Neural cell (in vitro differentiated cells): ENCODE measurements at regions not wholly inside any gene's neighbourhood (a gene's known extent, or its start where the extent isn't known, plus 50 kb on each side); places are given as distances from the start of the nearest gene placed in this dataset.

Experiments
- H2AFZ ChIP-seq: fragments of 200-600, 300-800 bp; sonication (generic), shearing (Covaris generic); 2 replicates; pipeline ENCODE4 v1.6.0; 2014; ENCODE audit warnings: low read depth, mild to moderate bottlenecking, antibody characterized with exemption, low read length, moderate library complexity
- H3F3A ChIP-seq: fragments of 200-600 bp; shearing (Covaris generic); 2 replicates; pipeline ENCODE4 v1.6.1; 2016; ENCODE audit warnings: mild to moderate bottlenecking, moderate library complexity, mixed read lengths, antibody characterized with exemption, low read length; ENCODE audit not compliant: insufficient read depth, poor library complexity, severe bottlenecking
- H3K27ac ChIP-seq: fragments of 200-600, 300-800 bp; sonication (generic), shearing (Covaris generic); 2 replicates; pipeline ENCODE4 v1.5.1; 2014; ENCODE audit warnings: mild to moderate bottlenecking, low read length, moderate library complexity
- H3K27me3 ChIP-seq: fragments of 300-800, 200-600 bp; sonication (generic), shearing (Covaris generic); 2 replicates; pipeline ENCODE4 v1.6.0; 2014; ENCODE audit warnings: mild to moderate bottlenecking, low read depth, low read length, moderate library complexity; ENCODE audit not compliant: insufficient read depth
- H3K36me3 ChIP-seq: fragments of 300-800, 200-600 bp; sonication (generic), shearing (Covaris generic); 2 replicates; pipeline ENCODE4 v1.5.1; 2014; ENCODE audit warnings: mild to moderate bottlenecking, antibody characterized with exemption, low read length, moderate library complexity; ENCODE audit not compliant: insufficient read depth
- H3K4me2 ChIP-seq: fragments of 300-800, 200-600 bp; sonication (generic), shearing (Covaris generic); 2 replicates; pipeline ENCODE4 v1.6.0; 2014; ENCODE audit warnings: mild to moderate bottlenecking, low read length
- H3K4me3 ChIP-seq: fragments of 300-800, 200-600 bp; sonication (generic), shearing (Covaris generic); 2 replicates; pipeline ENCODE4 v1.5.1; 2014; ENCODE audit warnings: mild to moderate bottlenecking, low read length, moderate library complexity
- H3K79me2 ChIP-seq: fragments of 200-600 bp; shearing (Covaris generic); replicated peaks from 2 replicates; pipeline ENCODE4 v1.6.0; 2014; ENCODE audit warnings: mild to moderate bottlenecking, low read length, moderate library complexity; ENCODE audit not compliant: insufficient read depth
- H3K9ac ChIP-seq: fragments of 300-800, 200-600 bp; sonication (generic), shearing (Covaris generic); 2 replicates; pipeline ENCODE4 v1.6.1; 2016; ENCODE audit warnings: mild to moderate bottlenecking, low read length, mixed read lengths
- H3K9me2 ChIP-seq: fragments of 200-600 bp; shearing (Covaris generic); 2 replicates; pipeline ENCODE4 v1.6.1; 2016; ENCODE audit warnings: mild to moderate bottlenecking, low read length, mixed read lengths; ENCODE audit not compliant: insufficient read depth
- H3K9me3 ChIP-seq: fragments of 200-600, 300-800 bp; sonication (generic), shearing (Covaris generic); 2 replicates; pipeline ENCODE4 v1.6.1; 2016; ENCODE audit warnings: mild to moderate bottlenecking, mixed run types, low read length, moderate library complexity, mixed read lengths
- H4K20me1 ChIP-seq: fragments of 200-600 bp; shearing (Covaris generic); 2 replicates; pipeline ENCODE4 v1.6.1; 2016; ENCODE audit warnings: mild to moderate bottlenecking, mixed run types; ENCODE audit not compliant: insufficient read depth
- EP300 ChIP-seq: fragments of 450-650 bp; conservative IDR thresholded peaks from 2 replicates; pipeline ENCODE4 v1.6.1; 2014; ENCODE audit warnings: antibody characterized with exemption, mild to moderate bottlenecking, moderate library complexity; ENCODE audit not compliant: poor library complexity, severe bottlenecking
- EZH2 ChIP-seq: fragments of 200-600, 300-800 bp; shearing (Covaris generic), sonication (generic); IDR thresholded peaks from 2 replicates; pipeline ENCODE4 v1.6.1; 2014; ENCODE audit warnings: antibody characterized with exemption, low read length, borderline replicate concordance, mild to moderate bottlenecking; ENCODE audit not compliant: insufficient read depth, poor library complexity, severe bottlenecking
- MXI1 ChIP-seq: fragments of 450-650 bp; conservative IDR thresholded peaks from 2 replicates; pipeline ENCODE4 v1.6.1; 2014; ENCODE audit warnings: antibody characterized with exemption, mild to moderate bottlenecking; ENCODE audit not compliant: poor library complexity, severe bottlenecking
- POLR2AphosphoS5 ChIP-seq: IDR thresholded peaks from 2 replicates; pipeline ENCODE4 v1.6.1; 2012
- RAD21 ChIP-seq: fragments of 450-650 bp; conservative IDR thresholded peaks from 2 replicates; pipeline ENCODE4 v1.6.1; 2014; ENCODE audit warnings: antibody characterized with exemption, mild to moderate bottlenecking, moderate library complexity
- SMC3 ChIP-seq: fragments of 450-650 bp; conservative IDR thresholded peaks from 2 replicates; pipeline ENCODE4 v1.6.1; 2014; ENCODE audit warnings: antibody characterized with exemption, mild to moderate bottlenecking, moderate library complexity; ENCODE audit not compliant: poor library complexity
- TAF1 ChIP-seq: IDR thresholded peaks from 2 replicates; pipeline ENCODE4 v1.6.1; 2012; ENCODE audit warnings: low read depth
- TF ChIP-seq, protein P1 (sequence below): IDR thresholded peaks from 2 replicates; pipeline ENCODE4 v1.6.1; 2012; ENCODE audit warnings: borderline replicate concordance
- TF ChIP-seq, protein P2 (sequence below): fragments of 450-650 bp; IDR thresholded peaks from 2 replicates; pipeline ENCODE4 v1.5.1; 2014; ENCODE audit warnings: antibody characterized with exemption, mild to moderate bottlenecking, moderate library complexity; ENCODE audit not compliant: poor library complexity, severe bottlenecking

DNA sequence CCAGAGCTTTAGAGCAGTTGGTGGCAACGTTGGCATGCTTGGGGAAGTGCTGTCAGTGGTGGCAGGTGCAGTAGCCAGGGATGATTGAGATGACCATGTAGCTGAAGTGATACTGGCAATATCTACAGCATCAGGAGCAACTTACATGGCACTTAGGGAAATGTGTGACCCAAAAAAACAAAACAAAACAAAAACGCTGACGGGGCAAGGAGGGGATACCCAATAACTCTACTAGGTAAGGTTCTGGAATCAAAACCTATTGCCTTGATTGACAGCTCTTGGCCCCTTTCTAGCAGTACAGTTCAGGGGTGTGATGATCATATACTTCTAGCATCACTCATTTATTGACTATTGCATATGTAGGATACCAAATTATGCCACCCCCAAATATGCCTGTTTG is 312.6 kb downstream of the AASDHPPT start:
- TF ChIP-seq, protein P1, sequence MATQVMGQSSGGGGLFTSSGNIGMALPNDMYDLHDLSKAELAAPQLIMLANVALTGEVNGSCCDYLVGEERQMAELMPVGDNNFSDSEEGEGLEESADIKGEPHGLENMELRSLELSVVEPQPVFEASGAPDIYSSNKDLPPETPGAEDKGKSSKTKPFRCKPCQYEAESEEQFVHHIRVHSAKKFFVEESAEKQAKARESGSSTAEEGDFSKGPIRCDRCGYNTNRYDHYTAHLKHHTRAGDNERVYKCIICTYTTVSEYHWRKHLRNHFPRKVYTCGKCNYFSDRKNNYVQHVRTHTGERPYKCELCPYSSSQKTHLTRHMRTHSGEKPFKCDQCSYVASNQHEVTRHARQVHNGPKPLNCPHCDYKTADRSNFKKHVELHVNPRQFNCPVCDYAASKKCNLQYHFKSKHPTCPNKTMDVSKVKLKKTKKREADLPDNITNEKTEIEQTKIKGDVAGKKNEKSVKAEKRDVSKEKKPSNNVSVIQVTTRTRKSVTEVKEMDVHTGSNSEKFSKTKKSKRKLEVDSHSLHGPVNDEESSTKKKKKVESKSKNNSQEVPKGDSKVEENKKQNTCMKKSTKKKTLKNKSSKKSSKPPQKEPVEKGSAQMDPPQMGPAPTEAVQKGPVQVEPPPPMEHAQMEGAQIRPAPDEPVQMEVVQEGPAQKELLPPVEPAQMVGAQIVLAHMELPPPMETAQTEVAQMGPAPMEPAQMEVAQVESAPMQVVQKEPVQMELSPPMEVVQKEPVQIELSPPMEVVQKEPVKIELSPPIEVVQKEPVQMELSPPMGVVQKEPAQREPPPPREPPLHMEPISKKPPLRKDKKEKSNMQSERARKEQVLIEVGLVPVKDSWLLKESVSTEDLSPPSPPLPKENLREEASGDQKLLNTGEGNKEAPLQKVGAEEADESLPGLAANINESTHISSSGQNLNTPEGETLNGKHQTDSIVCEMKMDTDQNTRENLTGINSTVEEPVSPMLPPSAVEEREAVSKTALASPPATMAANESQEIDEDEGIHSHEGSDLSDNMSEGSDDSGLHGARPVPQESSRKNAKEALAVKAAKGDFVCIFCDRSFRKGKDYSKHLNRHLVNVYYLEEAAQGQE: no peak
- TF ChIP-seq MXI1 (no peak), TAF1 (no peak), EP300 (no peak), SMC3 (no peak), EZH2 (no peak), RAD21 (no peak), POLR2AphosphoS5 (no peak)
- TF ChIP-seq, protein P2, sequence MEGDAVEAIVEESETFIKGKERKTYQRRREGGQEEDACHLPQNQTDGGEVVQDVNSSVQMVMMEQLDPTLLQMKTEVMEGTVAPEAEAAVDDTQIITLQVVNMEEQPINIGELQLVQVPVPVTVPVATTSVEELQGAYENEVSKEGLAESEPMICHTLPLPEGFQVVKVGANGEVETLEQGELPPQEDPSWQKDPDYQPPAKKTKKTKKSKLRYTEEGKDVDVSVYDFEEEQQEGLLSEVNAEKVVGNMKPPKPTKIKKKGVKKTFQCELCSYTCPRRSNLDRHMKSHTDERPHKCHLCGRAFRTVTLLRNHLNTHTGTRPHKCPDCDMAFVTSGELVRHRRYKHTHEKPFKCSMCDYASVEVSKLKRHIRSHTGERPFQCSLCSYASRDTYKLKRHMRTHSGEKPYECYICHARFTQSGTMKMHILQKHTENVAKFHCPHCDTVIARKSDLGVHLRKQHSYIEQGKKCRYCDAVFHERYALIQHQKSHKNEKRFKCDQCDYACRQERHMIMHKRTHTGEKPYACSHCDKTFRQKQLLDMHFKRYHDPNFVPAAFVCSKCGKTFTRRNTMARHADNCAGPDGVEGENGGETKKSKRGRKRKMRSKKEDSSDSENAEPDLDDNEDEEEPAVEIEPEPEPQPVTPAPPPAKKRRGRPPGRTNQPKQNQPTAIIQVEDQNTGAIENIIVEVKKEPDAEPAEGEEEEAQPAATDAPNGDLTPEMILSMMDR: no peak
- H3K4me2 ChIP-seq: no peak overlapping the region

GRCh38 chr11:106391771-106392420 is 314.4 kb downstream of the AASDHPPT start:
- Histone ChIP-seq H3K36me3 (no peaks in the 10 kb centered on the region), H3K9ac (no peak overlapping the region), H3K4me2 (no peak overlapping the region), H2AFZ (no peak overlapping the region), H3K9me3 (no peaks in the 10 kb centered on the region), H3F3A (no peaks in the 10 kb centered on the region), H3K27ac (no peak overlapping the region), H3K27me3 (no peaks in the 10 kb centered on the region), H3K79me2 (no peaks in the 10 kb centered on the region), H3K4me3 (no peak overlapping the region), H3K9me2 (no peaks in the 10 kb centered on the region), H4K20me1 (no peaks in the 10 kb centered on the region)
- TF ChIP-seq, protein P1: no peak
- TF ChIP-seq TAF1 (no peak), EZH2 (no peak), MXI1 (no peak), RAD21 (no peak), POLR2AphosphoS5 (no peak), EP300 (no peak), SMC3 (no peak)
- TF ChIP-seq, protein P2: no peak

More for the DNA sequence above, 312.6 kb downstream of the AASDHPPT start:
- Histone ChIP-seq H3K9me2 (no peaks in the 10 kb centered on the region), H4K20me1 (no peaks in the 10 kb centered on the region), H3K27ac (no peak overlapping the region), H3K27me3 (no peaks in the 10 kb centered on the region), H3K9me3 (no peaks in the 10 kb centered on the region), H3K79me2 (no peaks in the 10 kb centered on the region), H3F3A (no peaks in the 10 kb centered on the region), H3K36me3 (no peaks in the 10 kb centered on the region), H2AFZ (no peak overlapping the region), H3K4me3 (no peak overlapping the region), H3K9ac (no peak overlapping the region)
